GM19238 (cell line): ENCODE measurements at regions not wholly inside any gene's neighbourhood (a gene's known extent, or its start where the extent isn't known, plus 50 kb on each side); places are given as distances from the start of the nearest gene placed in this dataset.
"Not testable (repeated sequence)": the region's sequence is repeated elsewhere in the genome, so short reads cannot be mapped to it uniquely, and the experiment has no call there.

Source experiments
- DNase-seq: peaks from one replicate; pipeline ENCODE4 v3.0.0; 2011; ENCODE audit warnings: low spot score; ENCODE audit not compliant: insufficient read length

DNA sequence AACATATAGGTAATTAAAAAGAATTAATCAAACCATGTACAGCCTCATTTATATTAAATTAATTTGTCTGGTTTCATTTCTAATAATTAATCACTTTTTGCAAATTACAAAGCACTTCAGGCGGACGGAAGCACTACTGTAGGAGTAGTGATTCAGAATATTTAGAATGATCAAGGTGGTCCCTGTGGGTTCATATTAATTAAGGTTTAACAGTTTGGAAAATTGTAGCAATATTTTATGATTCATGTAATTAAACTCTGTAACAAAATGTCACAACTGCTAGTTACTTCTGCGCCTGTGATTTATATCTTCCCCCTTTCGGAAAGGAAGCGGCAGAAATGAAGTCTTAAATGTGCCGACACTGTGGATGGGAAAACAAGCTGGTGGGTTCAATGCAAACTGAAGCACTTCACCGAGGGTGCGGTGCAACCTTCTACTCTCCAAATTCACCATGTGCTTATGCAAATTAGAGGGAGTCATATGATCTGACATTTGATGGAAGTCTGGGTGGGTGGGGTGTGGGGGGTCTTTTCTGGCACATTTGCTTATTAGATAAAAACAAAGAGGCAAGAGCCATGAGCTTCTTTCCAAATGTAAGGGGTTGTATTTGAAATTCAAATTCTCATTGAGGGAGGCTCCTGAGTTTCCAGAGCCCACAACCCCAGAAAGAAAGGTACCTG is 679.4 kb downstream of the TOX3 start:
- DNase-seq: no peak

DNA sequence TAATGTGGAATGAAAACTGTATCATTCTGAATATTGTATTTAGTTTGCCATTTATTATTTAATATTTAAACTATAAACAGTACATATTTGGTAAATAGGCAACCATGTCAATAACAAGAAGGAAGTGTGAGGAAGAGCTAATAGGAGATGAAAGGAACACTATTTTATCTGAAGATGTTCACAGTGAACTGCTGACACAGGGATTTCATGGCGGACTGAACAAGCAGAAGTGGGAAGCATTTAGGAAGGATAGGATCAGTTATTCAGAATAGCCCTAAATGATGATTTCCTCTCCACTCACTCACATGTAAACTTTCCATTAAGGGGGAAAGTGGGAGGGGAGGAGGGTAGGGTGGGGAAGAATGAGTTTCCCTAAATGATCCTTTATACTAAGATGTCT is 682.4 kb downstream of the TOX3 start:
- DNase-seq: no peak

- no peak for DNase-seq
These were observed 692.5 kb downstream of the TOX3 start for GRCh38 chr16:51854401-51854951.

DNA sequence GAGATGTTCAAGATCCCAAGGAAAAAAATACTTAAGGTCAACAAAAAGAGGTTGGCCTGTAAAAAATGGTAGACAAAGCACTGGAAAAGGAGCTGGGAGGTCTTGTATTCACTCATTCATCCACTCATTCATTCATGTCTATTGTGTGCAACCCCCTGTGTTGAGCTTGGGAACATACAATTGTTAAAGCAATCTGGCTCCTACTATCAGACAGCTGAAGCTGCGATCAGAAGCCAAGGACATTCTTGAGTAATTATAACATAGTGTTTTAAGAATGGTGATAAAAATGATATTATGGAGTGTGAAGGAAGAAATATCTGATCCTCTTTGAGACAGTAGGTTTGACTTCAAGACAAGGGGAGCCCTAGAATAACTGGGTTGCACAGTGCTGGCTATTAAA is 693.4 kb downstream of the TOX3 start:
- no peak for DNase-seq

GRCh38 chr16:51852892-51853291 is 694.1 kb downstream of the TOX3 start:
- DNase-seq: no peak

DNA sequence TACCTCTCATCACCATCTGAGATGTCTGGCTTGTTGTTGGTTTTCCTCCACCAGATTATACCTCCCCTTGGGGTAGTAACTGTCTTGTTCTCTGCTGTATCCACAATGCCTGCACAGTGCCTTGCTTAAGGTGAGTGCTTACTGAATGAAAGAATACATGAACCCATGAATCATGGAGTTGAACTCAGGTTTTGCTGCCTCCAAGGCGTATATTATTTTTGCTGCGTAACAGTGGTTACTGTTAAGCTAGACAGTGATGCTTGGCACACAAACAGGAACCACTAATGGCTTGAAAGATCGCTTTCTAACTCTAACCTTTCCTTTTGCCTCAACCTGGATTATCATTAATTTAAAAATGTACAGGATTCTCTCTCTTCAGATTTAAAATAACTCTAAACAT is 695.8 kb downstream of the TOX3 start:
- DNase-seq: no peak

DNA sequence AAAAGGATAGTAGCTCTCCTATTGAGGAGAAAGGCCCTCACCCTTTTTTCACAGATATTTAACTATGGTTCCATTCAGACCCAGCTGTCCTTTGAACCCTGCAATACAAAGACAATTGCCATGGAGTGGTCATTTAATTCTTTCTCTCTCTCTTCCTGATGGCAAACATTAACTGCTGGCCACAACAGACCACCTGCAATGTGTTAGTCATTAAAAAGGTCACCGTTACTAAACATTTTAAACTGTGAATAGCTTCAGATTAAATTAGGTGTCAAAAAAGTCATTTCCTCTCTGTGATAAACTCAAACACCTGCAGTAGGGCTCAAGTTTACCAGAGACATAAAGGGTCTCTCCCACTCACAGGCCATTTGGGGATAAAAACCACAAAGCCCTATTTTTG is 697.2 kb downstream of the TOX3 start:
- no peak for DNase-seq

DNA sequence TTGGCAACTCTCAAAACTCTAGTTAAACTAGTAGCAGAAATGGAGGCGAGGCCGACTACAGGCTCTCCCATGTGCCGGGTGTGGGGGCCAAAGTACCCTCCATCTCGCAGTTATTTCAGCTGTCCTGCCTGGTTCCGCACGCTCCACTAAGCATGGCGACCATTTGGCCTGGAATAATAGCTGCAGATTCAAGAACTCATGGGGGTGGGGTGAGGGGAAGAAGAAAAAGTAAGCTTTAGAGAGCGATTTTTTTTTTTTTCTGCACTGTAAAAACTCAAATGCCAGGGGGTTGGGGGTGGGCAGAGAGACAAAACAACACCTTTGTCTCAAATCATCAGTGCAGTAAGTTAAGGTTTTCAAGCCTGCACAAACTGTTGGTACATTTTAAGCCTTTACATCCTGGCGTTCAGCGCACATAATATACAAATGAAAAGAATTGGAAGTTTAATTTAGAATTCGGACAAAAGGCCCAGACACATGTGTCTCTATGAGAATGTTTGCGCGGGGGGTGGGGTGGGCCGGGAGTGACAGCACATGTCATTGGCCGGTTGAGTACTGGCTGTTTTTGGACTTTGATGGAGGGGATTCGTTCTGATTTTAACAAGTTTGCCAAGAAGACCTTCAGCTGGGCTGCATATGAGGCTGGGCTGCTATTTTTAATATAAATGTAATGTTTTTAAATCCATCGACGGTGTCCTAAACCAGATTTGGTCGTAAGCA is 694.7 kb upstream of the SALL1 start:
- DNase-seq: no peak

DNA sequence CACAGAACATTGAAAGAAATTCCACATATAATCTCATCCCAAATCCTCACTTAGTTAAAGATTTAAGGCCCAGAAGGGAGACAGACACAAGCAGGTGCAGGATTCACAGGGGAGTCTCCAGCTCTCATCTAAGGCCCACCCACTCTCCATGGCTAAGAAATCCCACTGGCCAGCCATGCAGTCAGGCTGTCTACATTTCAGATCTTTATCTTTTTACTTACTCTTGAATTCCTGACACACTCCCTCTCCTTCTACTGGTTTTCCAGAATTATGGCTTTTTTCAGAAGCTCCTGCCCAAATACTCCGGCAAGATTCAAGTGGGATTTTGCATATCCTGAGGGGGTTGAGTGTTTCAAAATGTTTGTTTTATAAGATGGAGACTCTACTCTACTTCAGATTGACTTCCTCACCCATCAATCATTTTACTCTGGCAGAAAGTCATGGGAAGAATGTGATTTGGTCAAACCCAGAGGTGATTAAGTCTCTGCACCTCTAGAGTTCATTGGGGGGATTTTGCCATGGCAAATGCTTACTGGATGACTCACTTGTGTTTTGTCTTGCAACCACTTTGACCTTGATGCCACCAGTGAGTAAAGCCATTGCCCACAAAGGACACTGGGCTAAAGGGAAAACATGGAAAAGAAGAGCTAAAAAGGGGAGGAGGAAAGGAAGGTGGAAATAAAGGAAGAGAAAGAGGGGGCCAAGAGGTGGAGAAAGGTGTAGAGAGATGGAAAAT is 688.8 kb upstream of the SALL1 start:
- DNase-seq: no peak

- DNase-seq: no peak
These were observed 683.7 kb upstream of the SALL1 start for GRCh38 chr16:51834794-51835193.

DNA sequence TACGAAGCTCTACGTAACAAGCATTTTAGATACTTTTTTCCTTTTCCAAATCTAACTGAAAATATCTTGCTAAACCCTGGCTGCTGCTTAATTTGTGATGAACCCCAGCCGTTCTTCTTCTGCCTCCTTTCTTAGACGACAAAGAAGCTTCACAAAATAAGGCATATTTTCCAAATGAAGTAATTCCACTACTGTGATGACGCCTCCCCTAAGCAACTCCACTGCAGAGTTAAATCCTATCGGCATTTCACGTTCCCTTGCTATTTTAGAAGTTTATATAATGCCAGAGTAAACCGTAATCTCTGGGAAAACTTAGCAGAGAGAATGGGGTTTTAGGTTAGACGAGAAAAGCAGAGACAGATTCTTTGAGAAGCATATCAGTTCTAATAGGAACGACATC is 683.1 kb upstream of the SALL1 start:
- no peak for DNase-seq

- DNase-seq: no peak
These were observed 680.7 kb upstream of the SALL1 start for GRCh38 chr16:51831595-51832367.

DNA sequence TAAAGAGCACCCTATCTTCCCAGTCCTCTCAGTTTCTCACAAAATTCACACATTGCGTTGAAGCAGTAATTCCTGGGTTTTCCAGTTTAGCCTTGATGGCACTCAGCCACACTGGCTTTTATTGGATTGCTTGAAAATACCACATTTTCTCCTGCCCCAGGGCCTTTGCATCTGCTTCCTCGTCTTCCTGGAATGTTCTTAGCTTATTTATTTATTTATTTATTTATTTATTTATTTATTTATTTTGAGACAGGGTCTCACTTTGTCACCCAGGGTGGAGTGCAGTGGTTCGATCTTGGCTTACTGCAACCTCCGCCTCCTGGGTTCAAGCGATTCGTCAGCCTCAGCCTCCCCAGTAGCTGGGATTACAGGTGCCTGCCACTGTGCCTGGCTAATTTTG is 680.0 kb upstream of the SALL1 start:
- not testable (repeated sequence) for DNase-seq

- no peak for DNase-seq
These were observed 674.7 kb upstream of the SALL1 start for GRCh38 chr16:51825779-51826178.

DNA sequence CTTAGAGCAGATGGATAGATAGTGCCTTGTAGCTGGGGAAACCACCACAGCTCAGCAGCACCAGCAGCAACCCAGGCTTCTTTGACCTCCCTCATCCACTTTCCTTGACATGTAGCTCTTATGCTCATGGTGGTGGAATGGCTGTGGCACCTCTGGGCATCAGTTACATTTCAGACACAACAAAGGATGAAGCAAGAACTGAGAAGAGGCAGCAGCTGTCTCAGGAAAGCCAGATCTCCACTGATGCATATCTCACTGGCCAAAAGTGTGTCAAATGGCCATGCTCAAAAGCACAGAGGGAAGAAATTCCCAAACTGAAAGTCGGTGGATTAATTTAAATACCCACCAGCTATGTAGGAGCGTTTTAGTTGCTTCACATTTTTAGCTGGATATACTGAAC is 671.4 kb upstream of the SALL1 start:
- no peak for DNase-seq

DNA sequence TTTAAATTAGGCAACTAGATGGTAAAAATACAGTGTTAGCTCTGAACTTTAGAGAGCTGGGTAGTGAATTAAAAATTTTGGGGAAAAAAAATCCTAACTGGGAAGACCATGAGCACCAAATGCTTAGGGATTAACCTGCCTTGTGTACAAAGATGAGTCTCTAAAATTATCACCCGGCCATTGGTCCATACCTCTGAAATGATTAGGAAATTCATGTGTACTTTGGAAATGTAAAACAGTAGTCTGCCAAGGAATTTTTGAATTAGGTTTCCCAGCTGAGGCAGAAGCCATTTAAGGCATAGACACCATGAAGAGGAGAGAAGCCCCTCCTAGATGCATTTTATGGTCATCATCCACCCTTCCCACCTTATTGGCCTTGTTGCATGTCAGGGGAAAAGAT is 670.5 kb upstream of the SALL1 start:
- no peak for DNase-seq

DNA sequence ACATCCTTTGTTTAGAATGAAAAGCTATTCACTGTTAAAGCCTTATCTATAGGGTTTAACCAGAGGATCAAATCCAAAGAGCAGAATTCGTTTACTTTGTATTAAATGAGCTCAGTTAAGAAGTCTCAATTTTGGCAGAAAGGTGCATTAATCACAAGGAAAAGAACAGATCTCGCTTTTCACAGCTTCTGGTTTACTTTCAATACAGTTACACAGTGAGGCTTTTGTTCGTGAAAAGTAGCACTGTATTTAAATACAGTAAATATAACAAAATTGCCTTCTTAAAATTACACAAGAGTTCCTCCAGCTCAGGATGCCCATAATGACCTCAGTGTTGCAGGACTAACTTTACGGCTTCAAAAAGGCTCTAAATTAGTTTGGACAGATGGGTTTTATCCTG is 669.1 kb upstream of the SALL1 start:
- no peak for DNase-seq

GRCh38 chr16:51818342-51818944 is 667.4 kb upstream of the SALL1 start:
- DNase-seq: no peak

GRCh38 chr16:51816929-51817328 is 665.9 kb upstream of the SALL1 start:
- DNase-seq: no peak

DNA sequence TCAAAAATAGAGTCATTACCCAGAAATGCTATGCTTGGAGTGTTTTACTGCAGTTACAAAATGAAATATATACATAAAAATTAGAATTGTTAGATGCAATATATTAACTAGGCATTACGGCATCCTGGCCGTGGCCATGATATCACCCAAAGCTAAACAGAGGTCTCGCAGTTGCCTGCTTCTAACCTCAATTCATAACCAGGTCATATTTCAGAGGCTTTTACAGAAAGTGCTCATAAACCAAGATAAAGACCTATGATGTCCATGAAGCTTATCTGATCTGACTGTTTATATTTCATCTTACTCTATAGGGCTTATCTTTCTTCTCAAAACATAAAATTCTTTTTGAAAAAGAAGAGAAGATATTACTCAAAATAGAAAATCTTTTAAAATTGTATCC is 664.5 kb upstream of the SALL1 start:
- no peak for DNase-seq

- no peak for DNase-seq
These were observed 663.5 kb upstream of the SALL1 start for GRCh38 chr16:51814617-51815016.
